HG03575 (cell line): ENCODE measurements at regions not wholly inside any gene's neighbourhood (a gene's known extent, or its start where the extent isn't known, plus 50 kb on each side); places are given as distances from the start of the nearest gene placed in this dataset.
"Not testable (repeated sequence)": the region's sequence is repeated elsewhere in the genome, so short reads cannot be mapped to it uniquely, and the experiment has no call there.

Source experiments
- ATAC-seq: cut with Tn5 transposase; IDR thresholded peaks from one replicate; pipeline ENCODE4 v1.9.1; 2021; ENCODE audit not compliant: unreplicated experiment, insufficient number of reproducible peaks, low FRiP score; ENCODE audit errors: extremely low read depth

DNA sequence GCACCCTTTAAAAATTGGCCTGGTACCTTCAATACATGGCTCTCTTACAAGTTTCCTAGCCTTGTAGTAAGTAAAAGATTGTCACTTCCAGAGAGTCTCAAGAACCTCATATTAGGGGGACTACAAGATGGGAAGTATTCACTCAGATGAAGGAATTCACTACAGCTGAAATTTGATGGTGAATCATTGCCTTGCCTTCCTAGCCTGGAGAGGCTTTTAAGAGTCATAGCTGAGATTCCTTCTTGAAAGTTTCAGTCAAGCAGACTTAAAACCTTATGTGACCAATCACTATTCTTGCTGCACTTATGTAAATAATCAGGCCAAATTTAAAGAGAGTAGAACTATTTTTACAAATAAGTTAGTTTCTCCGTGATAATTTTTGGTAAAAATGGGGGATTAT, 451.6 kb downstream of the TRHDE start:
- ATAC-seq = no peak

DNA sequence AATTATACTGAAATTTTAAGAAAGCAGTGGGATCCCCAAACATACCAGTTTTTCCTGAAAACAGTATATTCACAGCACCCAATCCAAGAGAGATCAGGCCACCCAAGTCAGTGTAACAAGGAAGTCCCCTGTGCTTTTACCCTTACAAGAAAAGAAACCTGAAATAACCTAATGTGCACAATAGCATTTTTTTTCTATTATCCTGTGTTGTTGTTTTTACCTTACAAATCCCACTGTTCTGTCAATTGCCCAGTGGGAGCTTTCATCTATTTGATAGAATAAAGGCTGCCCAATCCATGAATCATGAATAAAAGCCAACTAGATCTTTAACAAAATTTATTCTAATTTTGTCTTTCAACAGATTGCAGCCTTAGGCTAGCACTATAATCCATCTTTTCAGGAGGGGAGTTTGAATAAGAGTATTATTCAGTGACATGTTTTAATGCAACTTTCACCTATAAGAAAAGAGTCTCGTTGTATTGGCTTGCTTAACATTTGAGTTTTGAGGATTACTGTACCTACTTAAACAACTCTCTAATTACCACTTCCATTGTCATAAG, 457.4 kb downstream of the TRHDE start:
- ATAC-seq = no peak

GRCh38 chr12:72734581-72734980, 462.4 kb downstream of the TRHDE start:
- no peak for ATAC-seq

DNA sequence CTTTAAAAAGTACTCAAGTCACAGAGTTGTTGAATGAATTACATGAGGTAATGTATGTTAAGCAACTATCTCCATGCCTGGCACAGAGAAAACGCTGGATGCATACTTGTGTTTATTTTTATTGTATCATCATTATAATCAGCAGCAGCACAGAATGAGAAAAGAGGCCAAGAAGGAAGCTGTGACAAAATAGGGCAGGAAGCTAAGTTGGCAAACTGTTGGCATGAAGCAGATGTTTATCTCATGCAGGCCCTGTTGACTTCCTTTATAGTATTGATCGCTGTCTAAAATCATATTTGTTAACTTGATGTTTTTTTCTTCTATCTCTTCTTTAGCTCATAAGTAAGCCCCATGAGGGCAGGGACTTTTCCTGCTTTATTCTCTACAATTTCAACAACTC, 466.6 kb downstream of the TRHDE start:
- no peak for ATAC-seq

- ATAC-seq = no peak
Observed at GRCh38 chr12:72740064-72740463, 467.9 kb downstream of the TRHDE start.

DNA sequence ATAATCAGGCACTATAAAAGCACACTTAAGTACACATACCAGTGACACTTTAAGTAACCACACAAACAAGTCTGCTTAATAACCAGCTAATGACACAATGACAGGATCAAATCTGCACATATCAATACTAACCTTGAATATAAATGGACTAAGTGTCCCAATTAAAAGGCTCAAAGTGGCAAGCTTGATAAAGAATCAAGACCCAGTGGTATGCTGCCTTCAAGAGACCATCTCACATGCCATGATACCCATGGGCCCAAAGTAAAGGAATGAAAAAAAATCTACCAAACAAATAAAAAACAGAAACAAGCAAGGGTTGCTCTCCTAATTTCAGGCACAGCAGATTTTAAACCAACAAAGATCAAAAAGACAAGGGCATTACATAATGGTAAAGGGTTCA, 470.4 kb downstream of the TRHDE start:
- no peak for ATAC-seq

DNA sequence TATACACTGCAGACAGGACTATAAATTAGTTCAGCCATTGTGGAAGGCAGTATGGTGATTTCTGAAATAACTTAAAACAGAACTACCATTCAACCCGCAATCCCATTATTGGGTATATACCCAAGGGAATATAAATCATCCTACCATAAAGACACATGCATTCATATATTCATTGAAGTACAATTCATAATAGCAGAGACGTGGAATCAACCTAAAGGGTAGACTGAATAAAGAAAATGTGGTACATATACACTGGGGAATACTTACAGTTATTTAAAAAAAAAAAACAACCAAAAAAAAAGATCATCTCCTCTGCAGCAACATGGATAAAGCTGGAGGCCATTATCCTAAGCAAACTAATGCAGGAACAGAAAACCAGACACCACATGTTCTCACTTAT, 473.9 kb downstream of the TRHDE start:
- no peak for ATAC-seq

DNA sequence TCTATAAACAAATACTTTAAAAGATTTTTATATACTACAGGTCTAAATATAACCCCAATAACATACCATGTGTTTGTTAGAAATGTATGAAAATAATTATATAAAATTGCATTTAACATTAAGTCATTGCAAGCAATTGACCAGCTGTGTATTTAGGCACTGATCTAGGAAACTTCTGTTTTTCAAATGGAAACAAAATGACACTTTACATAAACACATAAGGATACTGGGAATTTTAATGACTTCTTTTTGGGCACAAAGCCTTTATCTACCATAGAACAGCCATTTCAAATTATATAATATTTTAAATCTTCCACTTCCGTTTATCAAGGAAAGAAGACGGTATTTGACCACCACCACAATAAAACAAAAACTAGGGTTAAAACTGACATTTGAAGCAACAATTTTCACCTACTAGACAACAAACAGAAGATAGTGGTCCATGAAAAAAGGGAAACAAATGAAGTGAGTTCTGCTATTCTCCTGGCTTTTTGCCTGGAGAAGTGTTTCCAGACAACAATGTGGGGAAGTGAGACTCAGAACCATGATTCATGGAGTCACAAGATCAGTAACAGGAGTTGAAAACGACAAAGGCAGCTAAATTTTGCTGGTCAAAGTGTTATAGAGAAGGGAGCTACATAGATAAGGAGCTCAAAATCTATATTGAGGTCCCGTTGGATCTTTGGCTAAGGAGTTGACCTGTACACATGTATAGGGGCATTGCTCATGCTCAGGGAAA, 475.1 kb downstream of the TRHDE start:
- no peak for ATAC-seq

DNA sequence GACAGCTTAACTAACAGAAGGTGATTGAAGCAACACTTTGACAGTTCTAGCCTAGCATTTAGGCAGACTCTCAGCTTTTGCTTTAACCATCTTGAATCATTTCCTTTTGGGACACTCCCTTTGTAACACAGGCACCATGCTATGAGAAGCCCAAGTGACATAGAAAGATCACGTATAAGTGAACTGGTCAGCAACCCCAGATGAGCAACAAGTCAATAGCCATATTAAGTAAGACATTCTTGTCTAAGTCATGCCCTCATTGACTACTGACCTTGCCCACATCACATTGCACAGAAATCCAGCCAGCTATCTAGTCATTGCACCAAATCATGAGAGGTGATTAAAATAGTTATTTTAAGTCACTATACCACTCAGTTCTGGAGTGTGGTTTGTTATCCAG, 476.8 kb downstream of the TRHDE start:
- ATAC-seq = no peak

GRCh38 chr12:72753571-72753970, 481.4 kb downstream of the TRHDE start:
- no peak for ATAC-seq

DNA sequence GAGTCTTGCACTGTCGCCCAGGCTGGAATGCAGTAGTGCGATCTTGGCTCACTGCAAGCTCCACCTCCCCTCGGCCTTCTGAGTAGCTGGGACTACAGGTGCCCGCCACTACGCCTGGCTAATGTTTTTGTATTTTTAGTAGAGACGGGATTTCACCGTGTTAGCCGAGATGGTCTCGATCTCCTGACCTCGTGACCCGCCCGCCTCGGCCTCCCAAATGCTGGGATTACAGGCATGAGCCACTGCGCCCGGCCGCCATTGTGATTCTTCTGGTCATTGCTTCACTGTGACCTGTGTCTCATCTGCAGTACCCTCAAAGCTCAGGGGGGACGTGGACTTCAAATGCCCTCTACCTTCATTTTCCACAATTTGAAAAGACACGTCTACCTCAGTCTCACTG, 481.9 kb downstream of the TRHDE start:
- not testable (repeated sequence) for ATAC-seq

DNA sequence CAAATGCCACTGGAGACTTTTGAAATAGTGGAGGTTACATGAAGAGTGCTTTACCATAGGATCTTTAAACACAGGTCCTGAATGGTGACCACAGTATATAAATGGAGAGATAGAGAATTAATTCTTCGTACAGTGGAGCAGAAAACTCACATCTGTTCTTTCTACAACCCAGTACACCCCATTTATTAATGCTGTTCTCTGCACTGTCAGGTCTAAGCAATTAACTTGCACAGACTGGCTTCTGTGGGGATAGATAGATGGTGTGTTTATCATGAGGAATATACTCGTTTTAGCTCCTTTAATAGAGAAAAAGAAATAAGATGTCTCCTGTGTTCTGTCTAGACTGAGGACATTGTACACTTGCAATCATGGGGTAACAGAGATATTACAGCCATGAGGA, 494.3 kb downstream of the TRHDE start:
- ATAC-seq = no peak

DNA sequence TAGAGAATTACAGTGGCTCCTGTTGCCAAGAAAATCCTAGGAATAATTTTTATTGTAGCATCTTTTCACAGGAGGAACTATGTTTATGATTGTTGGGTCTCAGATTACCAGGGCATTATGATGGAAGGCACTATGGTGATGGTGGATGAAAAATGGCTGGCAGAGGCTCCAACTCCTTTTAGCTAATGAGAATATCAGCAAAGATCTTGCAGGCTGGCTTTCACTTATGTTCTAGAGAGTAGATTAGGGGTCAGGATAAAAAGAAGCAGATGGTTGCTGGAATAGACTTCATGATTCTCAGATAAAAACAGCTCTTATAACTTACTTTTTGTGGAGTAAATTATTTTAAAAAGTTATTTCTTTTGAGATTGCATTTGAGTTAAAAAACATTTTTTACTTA, 501.9 kb downstream of the TRHDE start:
- no peak for ATAC-seq

DNA sequence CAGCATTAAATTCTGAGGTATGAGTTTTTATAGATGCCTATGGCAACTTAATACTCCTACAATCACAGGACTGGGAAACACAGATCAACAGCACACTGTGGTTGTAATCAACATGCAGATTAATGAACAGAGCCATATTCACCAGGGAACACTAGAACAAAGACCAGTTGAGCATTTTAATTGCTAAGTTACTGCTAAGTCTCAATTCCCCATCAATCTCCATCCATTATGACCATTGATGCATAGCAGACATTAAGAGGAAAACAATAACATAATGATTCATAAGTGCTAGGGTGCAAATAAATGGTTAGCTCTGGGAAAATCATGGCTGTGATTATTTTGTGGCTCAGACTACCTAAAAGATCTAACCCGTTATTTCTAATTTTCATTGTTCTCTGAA, 505.6 kb downstream of the TRHDE start:
- no peak for ATAC-seq

- ATAC-seq = no peak
Observed at GRCh38 chr12:72790273-72790672, 518.1 kb downstream of the TRHDE start.

DNA sequence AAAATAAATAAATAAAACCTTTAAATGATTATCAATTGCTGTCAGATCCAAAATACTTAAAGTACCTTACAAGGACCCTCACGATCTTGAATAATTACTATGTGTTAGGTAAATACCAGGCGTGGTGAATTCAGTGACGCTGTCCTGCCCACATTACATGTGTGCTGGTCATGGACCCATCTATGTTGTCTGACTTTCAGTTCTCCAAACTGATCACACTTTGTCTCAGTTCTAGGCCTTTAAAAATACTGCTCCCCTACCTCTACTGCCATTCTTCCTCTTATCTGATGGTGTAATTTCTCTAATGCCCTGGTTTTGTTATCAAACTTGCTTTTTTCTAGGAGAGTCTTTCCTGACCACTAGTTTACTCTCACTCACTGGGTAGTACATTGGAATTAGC, 520.7 kb downstream of the TRHDE start:
- ATAC-seq = no peak

DNA sequence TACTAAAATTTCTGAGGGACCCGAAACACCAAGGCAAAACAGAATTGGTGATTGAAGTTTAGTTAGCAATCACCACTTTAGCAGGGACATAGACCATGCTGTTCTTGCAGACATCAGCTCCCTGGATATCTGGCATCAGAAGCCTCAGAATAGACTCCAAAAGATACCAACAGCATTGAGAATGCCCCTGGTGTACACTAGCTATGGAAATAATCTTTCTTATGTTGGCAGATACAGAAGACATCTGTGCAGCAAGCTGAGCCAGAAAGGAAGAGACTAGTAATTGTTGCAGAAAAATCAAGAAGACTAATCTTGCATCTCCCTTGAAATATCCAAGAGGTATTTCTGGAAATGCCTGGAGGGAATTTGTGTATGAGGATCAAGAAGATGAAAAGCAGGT, 521.6 kb downstream of the TRHDE start:
- ATAC-seq = no peak

DNA sequence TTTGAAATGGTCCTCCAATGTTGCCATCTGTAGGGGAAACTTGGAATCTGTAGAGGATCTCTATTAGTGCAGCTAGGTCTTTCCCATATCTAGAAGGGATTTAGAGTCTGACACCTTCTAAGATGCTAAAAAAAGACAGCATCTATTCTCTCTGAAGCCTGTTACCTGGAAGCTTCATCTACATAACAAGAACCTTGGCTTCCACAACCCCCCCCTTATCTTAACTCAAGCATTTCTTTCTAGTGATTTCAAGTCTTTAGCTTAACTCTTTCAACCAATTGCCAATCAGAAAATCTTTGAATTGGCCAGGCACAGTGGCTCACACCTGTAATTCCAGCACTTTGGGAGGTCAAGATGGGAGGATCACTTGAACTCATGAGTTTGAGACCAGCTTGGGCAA, 543.3 kb downstream of the TRHDE start:
- ATAC-seq = no peak

DNA sequence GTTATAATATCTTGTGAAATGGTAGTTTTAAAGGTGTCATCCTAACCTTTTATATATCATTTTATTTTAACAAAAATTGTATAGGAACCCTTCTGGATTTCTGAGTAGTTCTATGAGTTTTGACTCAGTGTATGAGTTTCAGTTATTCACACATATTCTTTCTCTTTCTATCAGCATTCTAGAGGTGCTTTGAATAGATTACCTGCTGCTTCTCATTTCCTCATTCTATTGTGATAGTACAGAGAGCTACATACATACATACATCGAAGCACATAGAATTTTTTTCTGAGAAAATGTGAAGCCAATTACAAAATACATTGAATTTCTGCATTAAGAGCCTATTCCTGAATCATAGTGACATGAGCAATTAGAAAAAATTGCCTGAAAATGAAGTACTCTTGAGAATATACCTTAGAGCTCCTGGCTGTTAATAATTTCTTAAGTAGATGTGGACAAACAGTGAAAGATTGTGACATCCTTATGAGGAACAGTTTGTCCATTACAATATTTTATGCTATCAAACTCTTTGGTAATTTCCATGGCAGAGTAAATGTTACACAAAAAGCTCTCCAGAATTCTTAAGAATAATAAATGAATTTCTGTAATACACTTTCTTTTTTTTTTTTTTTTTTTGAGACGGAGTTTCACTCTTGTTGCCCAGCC, 556.6 kb downstream of the TRHDE start:
- ATAC-seq = no peak

- no peak for ATAC-seq
Observed at GRCh38 chr12:72829838-72830237, 557.7 kb downstream of the TRHDE start.

DNA sequence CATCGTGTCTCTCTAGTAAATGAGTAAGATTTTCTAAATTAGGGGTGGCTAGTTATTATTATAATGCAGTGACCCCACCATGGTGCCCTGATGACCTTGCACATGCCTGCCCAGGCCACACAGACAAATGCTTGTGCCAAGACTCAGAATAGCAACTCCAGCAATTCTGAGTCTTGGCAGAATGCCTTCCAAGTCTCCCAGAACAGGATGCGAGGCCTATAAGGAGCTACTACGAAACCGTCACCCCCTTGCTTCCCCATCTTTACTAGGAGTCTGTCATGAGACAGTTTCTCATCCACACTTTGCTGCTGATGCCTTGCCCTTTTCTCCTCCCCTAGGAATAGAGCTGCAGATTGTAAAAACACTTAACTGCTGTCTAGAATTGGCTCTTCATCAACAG, 559.9 kb downstream of the TRHDE start:
- no peak for ATAC-seq
